K562 (cell line): ENCODE measurements at regions not wholly inside any gene's neighbourhood (a gene's known extent, or its start where the extent isn't known, plus 50 kb on each side); places are given as distances from the start of the nearest gene placed in this dataset.

Experiments used
- ATAC-seq: fragments of 200-7000 bp; cut with Tn5 transposase; 3 replicates; pipeline ENCODE4 v1.9.1; 2020; ENCODE audit warnings: moderate library complexity
- BruUV-seq: library from RNA; stranded (reverse); fragments of 400-500 nt; replicated peaks from 2 replicates; lab custom pipeline; 2021; lab: Mats Ljungman, UMichigan
- CTCF ChIA-PET: fragments of 300-600 bp; formaldehyde crosslinking; extraction: SDS; loops from one replicate; lab custom pipeline; 2021; ENCODE audit warnings: low intra/inter-chr PET ratio; lab: Yijun Ruan, JAX
- POLR2A ChIA-PET: fragments of 300-600, 350-650 bp; sonication (Branson Sonifier 250); formaldehyde crosslinking; extraction: SDS; loops from one replicate; lab custom pipeline; 2021; ENCODE audit warnings: antibody characterized with exemption, inconsistent platforms; lab: Yijun Ruan, JAX
- DNase-seq, 4 experiments: peaks; one replicate each; pipeline versions ENCODE4 v3.0.0 to v3.0.0-alpha.2; 2011 to 2018; ENCODE audit warnings: low spot score in 3 of 4, mixed read lengths in 3 of 4; ENCODE audit errors: extremely low read depth in 1 of 4
- FAIRE-seq: peaks from 2 replicates; lab custom pipeline; 2011; peaks lifted over from hg19 to GRCh38; lab: Jason Lieb, UNC
- H2AFZ ChIP-seq: 2 replicates; pipeline ENCODE4 v1.6.0; 2011; ENCODE audit warnings: low read depth, low read length, control low read depth, inconsistent platforms
- H3K27ac ChIP-seq: fragments of 200-600 bp; 3 replicates; pipeline ENCODE4 v1.8.0; 2011; ENCODE audit warnings: low read depth, mild to moderate bottlenecking, control low read depth, inconsistent platforms, low read length, moderate library complexity, mixed read lengths; ENCODE audit errors: extremely low read depth
- H3K27me3 ChIP-seq, 2 experiments: fragments of 300-600 bp in 1 of 2; 2 replicates in 1 of 2; 3 replicates in 1 of 2; pipeline versions ENCODE4 v1.6.0 to v1.8.0; 2011; ENCODE audit warnings: inconsistent platforms in 2 of 2, low read length in 2 of 2, mild to moderate bottlenecking in 1 of 2, mixed read lengths in 1 of 2, moderate library complexity in 1 of 2; ENCODE audit not compliant: control insufficient read depth in 2 of 2, insufficient read depth in 2 of 2
- H3K36me3 ChIP-seq: fragments of 300-600 bp; 3 replicates; pipeline ENCODE4 v1.8.0; 2011; ENCODE audit warnings: mild to moderate bottlenecking, low read length, inconsistent platforms; ENCODE audit not compliant: control insufficient read depth, insufficient read depth
- H3K4me1 ChIP-seq, 2 experiments: fragments of 200-600 bp in 1 of 2; replicated peaks in 1 of 2; 2 replicates in 1 of 2; 3 replicates in 1 of 2; pipeline versions ENCODE4 v1.5.1 to v1.8.0; 2011; ENCODE audit warnings: inconsistent platforms in 2 of 2, low read length in 2 of 2, mild to moderate bottlenecking in 1 of 2, mixed read lengths in 1 of 2, moderate library complexity in 1 of 2; ENCODE audit not compliant: control insufficient read depth in 2 of 2, insufficient read depth in 2 of 2
- H3K4me2 ChIP-seq: 2 replicates; pipeline ENCODE4 v1.6.1; 2011; ENCODE audit warnings: low read length, control low read depth, inconsistent platforms, mixed read lengths; ENCODE audit not compliant: insufficient read depth
- H3K4me3 ChIP-seq: fragments of 200-600 bp; sonication (generic), shearing (Covaris generic); 2 replicates; pipeline ENCODE4 v1.5.1; 2016; ENCODE audit warnings: control low read depth, inconsistent platforms
- H3K79me2 ChIP-seq: fragments of 200-600 bp; 3 replicates; pipeline ENCODE4 v1.8.0; 2011; ENCODE audit warnings: low read length, inconsistent platforms; ENCODE audit not compliant: control insufficient read depth, insufficient read depth
- H3K9ac ChIP-seq, 2 experiments: 2 replicates each; pipeline versions ENCODE4 v1.6.0 to v1.6.1; 2011; ENCODE audit warnings: low read depth in 2 of 2, low read length in 2 of 2, control low read depth in 1 of 2, inconsistent platforms in 1 of 2, mild to moderate bottlenecking in 1 of 2, mixed read lengths in 1 of 2; ENCODE audit not compliant: insufficient read depth in 1 of 2
- H3K9me1 ChIP-seq: one replicate; pipeline ENCODE4 v1.6.0; 2011; ENCODE audit warnings: inconsistent platforms, mild to moderate bottlenecking, low read length, moderate library complexity; ENCODE audit not compliant: control insufficient read depth, insufficient read depth
- H3K9me3 ChIP-seq: replicated peaks from 2 replicates; pipeline ENCODE4 v1.5.1; 2011; ENCODE audit warnings: low read depth, low read length, inconsistent platforms; ENCODE audit not compliant: control insufficient read depth, insufficient read depth
- H4K20me1 ChIP-seq: replicated peaks from 2 replicates; pipeline ENCODE4 v1.6.1; 2011; ENCODE audit warnings: low read length, inconsistent platforms, mixed read lengths; ENCODE audit not compliant: control insufficient read depth, insufficient read depth
- CEBPG ChIP-seq, 3 experiments: fragments of 200-800 bp in 1 of 3; sonication (Bioruptor generic) in 1 of 3; sonication (generic) in 1 of 3; formaldehyde crosslinking in 1 of 3; IDR thresholded peaks in 2 of 3; conservative IDR thresholded peaks in 1 of 3; 2 replicates each; pipeline versions ENCODE4 v1.6.1 to v1.8.0; 2016 to 2022; ENCODE audit warnings: missing compliant biosample characterization in 2 of 3, missing genetic modification characterization in 2 of 3, mild to moderate bottlenecking in 1 of 3, missing genetic modification reagents in 1 of 3
- KLF16 ChIP-seq: IDR thresholded peaks from 2 replicates; pipeline ENCODE4 v1.6.1; 2016; ENCODE audit warnings: antibody characterized with exemption
- LEF1 ChIP-seq: fragments of 450-650 bp; IDR thresholded peaks from 2 replicates; pipeline ENCODE4 v1.6.1; 2016; ENCODE audit warnings: mild to moderate bottlenecking
- NFXL1 ChIP-seq: fragments of 450-650 bp; formaldehyde crosslinking; IDR thresholded peaks from 2 replicates; pipeline ENCODE4 v1.4.0; 2021; ENCODE audit warnings: mild to moderate bottlenecking
- NR3C1 ChIP-seq: sonication (generic); formaldehyde crosslinking; IDR thresholded peaks from 2 replicates; pipeline ENCODE4 v1.8.1; 2022; ENCODE audit warnings: missing genetic modification reagents
- PTTG1 ChIP-seq: fragments of 450-650 bp; IDR thresholded peaks from 2 replicates; pipeline ENCODE4 v1.6.1; 2016; ENCODE audit warnings: low read depth, mild to moderate bottlenecking, missing genetic modification characterization, missing compliant biosample characterization
- STAT5B ChIP-seq: fragments of 250-450 bp; sonication (Bioruptor Pico); IDR thresholded peaks from 2 replicates; pipeline ENCODE4 v1.8.0; 2021; ENCODE audit warnings: mild to moderate bottlenecking, inconsistent platforms
- ZBTB1 ChIP-seq: sonication (generic); formaldehyde crosslinking; IDR thresholded peaks from 2 replicates; pipeline ENCODE4 v1.8.1; 2023; ENCODE audit warnings: missing genetic modification reagents, low read depth, mild to moderate bottlenecking, borderline replicate concordance
- ZBTB33 ChIP-seq: sonication (generic); formaldehyde crosslinking; IDR thresholded peaks from 2 replicates; pipeline ENCODE4 v1.8.1; 2023; ENCODE audit warnings: mild to moderate bottlenecking, missing genetic modification reagents
- ZFP30 ChIP-seq: fragments of 250-450 bp; sonication (Bioruptor Pico); IDR thresholded peaks from 2 replicates; pipeline ENCODE4 v1.8.0; 2022; ENCODE audit warnings: moderate library complexity, mild to moderate bottlenecking, inconsistent platforms, borderline replicate concordance
- WGBS: fragments of 100-300 bp; shearing (Covaris generic); methylation state at CpG from one replicate; pipeline ENCODE4 v1.1.6; 2016; ENCODE audit warnings: low coverage, mixed read lengths; ENCODE audit not compliant: insufficient coverage; ENCODE audit errors: missing lambda C conversion rate; 5-methylcytosine and 5-hydroxymethylcytosine counted together
- in situ Hi-C: fragments of 300-500 bp; cut with MboI; formaldehyde crosslinking; loops from 4 replicates; pipeline ENCODE4 v1.15.0; 2018; ENCODE audit warnings: inconsistent platforms, mixed read lengths
- intact Hi-C: fragments of 100-400 bp; cut with micrococcal nuclease; formaldehyde crosslinking; loops from 2 replicates; pipeline ENCODE4 v1.14.2; 2022
- TF ChIP-seq, protein P1 (sequence below): sonication (generic); formaldehyde crosslinking; IDR thresholded peaks from 2 replicates; pipeline ENCODE4 v1.8.0; 2022; ENCODE audit warnings: mild to moderate bottlenecking, missing genetic modification reagents

DNA sequence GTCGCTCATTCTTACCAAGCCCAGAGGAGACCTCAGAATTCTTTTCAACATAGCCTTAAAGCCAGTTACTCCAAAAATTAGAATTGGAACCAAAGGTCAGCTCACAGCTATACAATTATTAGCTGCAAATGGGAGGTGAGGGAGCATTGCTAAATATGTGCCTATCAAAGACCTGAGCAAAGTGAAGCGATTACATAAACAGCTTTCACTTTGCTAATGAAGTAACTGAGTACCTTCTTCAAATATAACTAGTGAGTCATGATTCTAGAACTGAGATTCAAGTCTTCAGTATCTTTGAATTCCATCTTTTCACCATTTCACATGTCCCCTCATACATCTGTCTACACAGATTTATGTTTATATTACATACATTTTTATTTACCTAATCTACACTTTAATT lies 122.6 kb downstream of the P2RY1 start:
- no peaks in the 10 kb centered on the region for H3K27me3 ChIP-seq
- CTCF ChIA-PET, result no interaction called here
- H3K36me3 ChIP-seq, result no peaks in the 10 kb centered on the region
- H3K27ac ChIP-seq, result no peak overlapping the region
- H3K79me2 ChIP-seq, result no peaks in the 10 kb centered on the region
- DNase-seq (no peak), ATAC-seq (no peak), FAIRE-seq (no peak)
- no peak overlapping the region for H3K9ac ChIP-seq
- POLR2A ChIA-PET, result interaction anchor here (1.8 kb wide), 1 partner anchor 123 kb away, joined by 5 read pairs; the partner anchor contains the start of gene P2RY1
- no peaks in the 10 kb centered on the region for H4K20me1 ChIP-seq
- in situ Hi-C loops (no loop called here), intact Hi-C loops (no loop called here)
- no peak overlapping the region for H3K4me2 ChIP-seq
- no peaks in the 10 kb centered on the region for H3K4me1 ChIP-seq
- H3K9me3 ChIP-seq, result no peaks in the 10 kb centered on the region
- no peaks in the 10 kb centered on the region for H3K9me1 ChIP-seq
- WGBS, result 75% methylated on average over 2 of the region's 2 CpGs
- no peak overlapping the region for H3K4me3 ChIP-seq
- BruUV-seq, result no TSS peak
- TF ChIP-seq, protein P1, sequence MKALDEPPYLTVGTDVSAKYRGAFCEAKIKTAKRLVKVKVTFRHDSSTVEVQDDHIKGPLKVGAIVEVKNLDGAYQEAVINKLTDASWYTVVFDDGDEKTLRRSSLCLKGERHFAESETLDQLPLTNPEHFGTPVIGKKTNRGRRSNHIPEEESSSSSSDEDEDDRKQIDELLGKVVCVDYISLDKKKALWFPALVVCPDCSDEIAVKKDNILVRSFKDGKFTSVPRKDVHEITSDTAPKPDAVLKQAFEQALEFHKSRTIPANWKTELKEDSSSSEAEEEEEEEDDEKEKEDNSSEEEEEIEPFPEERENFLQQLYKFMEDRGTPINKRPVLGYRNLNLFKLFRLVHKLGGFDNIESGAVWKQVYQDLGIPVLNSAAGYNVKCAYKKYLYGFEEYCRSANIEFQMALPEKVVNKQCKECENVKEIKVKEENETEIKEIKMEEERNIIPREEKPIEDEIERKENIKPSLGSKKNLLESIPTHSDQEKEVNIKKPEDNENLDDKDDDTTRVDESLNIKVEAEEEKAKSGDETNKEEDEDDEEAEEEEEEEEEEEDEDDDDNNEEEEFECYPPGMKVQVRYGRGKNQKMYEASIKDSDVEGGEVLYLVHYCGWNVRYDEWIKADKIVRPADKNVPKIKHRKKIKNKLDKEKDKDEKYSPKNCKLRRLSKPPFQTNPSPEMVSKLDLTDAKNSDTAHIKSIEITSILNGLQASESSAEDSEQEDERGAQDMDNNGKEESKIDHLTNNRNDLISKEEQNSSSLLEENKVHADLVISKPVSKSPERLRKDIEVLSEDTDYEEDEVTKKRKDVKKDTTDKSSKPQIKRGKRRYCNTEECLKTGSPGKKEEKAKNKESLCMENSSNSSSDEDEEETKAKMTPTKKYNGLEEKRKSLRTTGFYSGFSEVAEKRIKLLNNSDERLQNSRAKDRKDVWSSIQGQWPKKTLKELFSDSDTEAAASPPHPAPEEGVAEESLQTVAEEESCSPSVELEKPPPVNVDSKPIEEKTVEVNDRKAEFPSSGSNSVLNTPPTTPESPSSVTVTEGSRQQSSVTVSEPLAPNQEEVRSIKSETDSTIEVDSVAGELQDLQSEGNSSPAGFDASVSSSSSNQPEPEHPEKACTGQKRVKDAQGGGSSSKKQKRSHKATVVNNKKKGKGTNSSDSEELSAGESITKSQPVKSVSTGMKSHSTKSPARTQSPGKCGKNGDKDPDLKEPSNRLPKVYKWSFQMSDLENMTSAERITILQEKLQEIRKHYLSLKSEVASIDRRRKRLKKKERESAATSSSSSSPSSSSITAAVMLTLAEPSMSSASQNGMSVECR (CRISPR knock-in tag), result no peak
- TF ChIP-seq PTTG1 (tag) (no peak), LEF1 (no peak), ZBTB33 (CRISPR knock-in tag) (no peak), NR3C1 (CRISPR knock-in tag) (no peak), STAT5B (CRISPR knock-in tag) (no peak), ZFP30 (no peak), NFXL1 (CRISPR knock-in tag) (no peak), KLF16 (no peak), ZBTB1 (CRISPR knock-in tag) (no peak), CEBPG (CRISPR knock-in tag; IDR thresholded peaks at IDR 0.05) (no peak), CEBPG (tag; conservative IDR thresholded peaks at IDR 0.05 in 1 of 2, IDR thresholded peaks at IDR 0.05 in 1 of 2) (no peak)
- H2AFZ ChIP-seq, result no peak overlapping the region
